H1 (cell line): ENCODE measurements at regions not wholly inside any gene's neighbourhood (a gene's known extent, or its start where the extent isn't known, plus 50 kb on each side); places are given as distances from the start of the nearest gene placed in this dataset.

Experiments used
- CTCF ChIA-PET: fragments of 300-600 bp; sonication (Branson Sonifier 250); formaldehyde crosslinking; loops from one replicate; lab custom pipeline; 2021; ENCODE audit not compliant: partially characterized antibody; lab: Charles Lee
- POLR2A ChIA-PET: fragments of 300-600 bp; sonication (Branson Sonifier 250); formaldehyde crosslinking; loops from one replicate; lab custom pipeline; 2021; ENCODE audit warnings: inconsistent platforms; ENCODE audit not compliant: partially characterized antibody; lab: Charles Lee
- DNase-seq, 2 experiments: peaks; one replicate each; pipeline versions ENCODE4 v3.0.0 to v3.0.0-alpha.2; 2010 to 2022; ENCODE audit warnings: low spot score in 2 of 2, low read depth in 1 of 2, mixed read lengths in 1 of 2
- FAIRE-seq: peaks from 2 replicates; lab custom pipeline; 2011; peaks lifted over from hg19 to GRCh38; lab: Jason Lieb, UNC
- H2AFZ ChIP-seq: 2 replicates; pipeline ENCODE4 v1.8.1; 2012; ENCODE audit warnings: low read length, inconsistent platforms
- H2AK5ac ChIP-seq: 2 replicates; pipeline ENCODE4 v1.6.1; 2013; ENCODE audit warnings: low read depth, low read length
- H2BK120ac ChIP-seq: replicated peaks from 2 replicates; pipeline ENCODE3; 2013; ENCODE audit warnings: low read depth, low read length, inconsistent platforms
- H2BK12ac ChIP-seq: 2 replicates; pipeline ENCODE4 v1.6.1; 2013; ENCODE audit warnings: low read depth, low read length
- H2BK15ac ChIP-seq: 2 replicates; pipeline ENCODE4 v1.6.1; 2013; ENCODE audit warnings: low read length
- H2BK20ac ChIP-seq: 2 replicates; pipeline ENCODE4 v1.6.1; 2013; ENCODE audit warnings: low read length
- H2BK5ac ChIP-seq: 2 replicates; pipeline ENCODE4 v1.6.1; 2013; ENCODE audit warnings: low read depth, low read length
- H3K14ac ChIP-seq: 2 replicates; pipeline ENCODE4 v1.6.1; 2013; ENCODE audit warnings: inconsistent platforms; ENCODE audit not compliant: insufficient read length
- H3K18ac ChIP-seq: 2 replicates; pipeline ENCODE4 v1.6.1; 2013; ENCODE audit warnings: low read length; ENCODE audit errors: extremely low read depth
- H3K23ac ChIP-seq: 2 replicates; pipeline ENCODE4 v1.6.1; 2013; ENCODE audit warnings: inconsistent platforms; ENCODE audit not compliant: insufficient read length
- H3K23me2 ChIP-seq: 2 replicates; pipeline ENCODE4 v1.6.1; 2013; ENCODE audit warnings: low read depth, low read length
- H3K27ac ChIP-seq: 2 replicates; pipeline ENCODE4 v1.6.1; 2011; ENCODE audit warnings: low read depth, low read length, inconsistent platforms
- H3K27me3 ChIP-seq, 4 experiments: replicated peaks in 1 of 4; 1 replicate in 1 of 4; 2 replicates in 3 of 4; pipeline versions ENCODE4 v1.6.1 to v1.8.1; 2011 to 2013; ENCODE audit warnings: low read length in 3 of 4, mild to moderate bottlenecking in 3 of 4, inconsistent platforms in 2 of 4, mixed read lengths in 2 of 4, moderate library complexity in 1 of 4; ENCODE audit not compliant: control insufficient read depth in 3 of 4, insufficient read depth in 3 of 4; ENCODE audit errors: extremely low read depth in 1 of 4
- H3K36me3 ChIP-seq, 4 experiments: 2 replicates each; pipeline versions ENCODE4 v1.6.1 to v1.8.1; 2011 to 2013; ENCODE audit warnings: mild to moderate bottlenecking in 4 of 4, low read length in 3 of 4, moderate library complexity in 2 of 4, control low read depth in 1 of 4, inconsistent platforms in 1 of 4; ENCODE audit not compliant: insufficient read depth in 4 of 4, control insufficient read depth in 2 of 4
- H3K4ac ChIP-seq: replicated peaks from 2 replicates; pipeline ENCODE3; 2013; ENCODE audit warnings: low read length, low read depth, mixed read lengths, inconsistent platforms; ENCODE audit not compliant: insufficient read length
- H3K4me1 ChIP-seq, 4 experiments: replicated peaks in 1 of 4; 1 replicate in 1 of 4; 2 replicates in 3 of 4; pipeline versions ENCODE4 v1.6.1 to v1.8.1; 2011 to 2013; ENCODE audit warnings: low read length in 3 of 4, inconsistent platforms in 2 of 4, mixed read lengths in 1 of 4; ENCODE audit not compliant: insufficient read depth in 4 of 4, control insufficient read depth in 3 of 4
- H3K4me2 ChIP-seq, 2 experiments: 2 replicates each; pipeline versions ENCODE4 v1.6.1 to v1.8.1; 2011 to 2013; ENCODE audit warnings: low read depth in 2 of 2, low read length in 2 of 2, control low read depth in 1 of 2, inconsistent platforms in 1 of 2, mild to moderate bottlenecking in 1 of 2; ENCODE audit not compliant: insufficient read depth in 1 of 2
- H3K4me3 ChIP-seq, 4 experiments: fragments of 200-600, 300-600 bp in 1 of 4; sonication (generic), shearing (Covaris generic), sonication (Bioruptor Twin) in 1 of 4; 2 replicates each; pipeline versions ENCODE4 v1.5.1 to v1.8.1; 2011 to 2016; ENCODE audit warnings: low read length in 4 of 4, low read depth in 3 of 4, control low read depth in 2 of 4, inconsistent platforms in 2 of 4, mild to moderate bottlenecking in 2 of 4, mixed read lengths in 1 of 4, moderate library complexity in 1 of 4; ENCODE audit not compliant: insufficient read depth in 2 of 4; ENCODE audit errors: extremely low read depth in 1 of 4
- H3K56ac ChIP-seq: replicated peaks from 2 replicates; pipeline ENCODE3; 2013; ENCODE audit warnings: low read depth, mild to moderate bottlenecking, mixed read lengths, low read length, inconsistent platforms; ENCODE audit not compliant: insufficient read length
- H3K79me1 ChIP-seq: 2 replicates; pipeline ENCODE4 v1.6.1; 2013; ENCODE audit warnings: low read depth, low read length, control low read depth
- H3K79me2 ChIP-seq, 2 experiments: 2 replicates each; pipeline versions ENCODE4 v1.6.1 to v1.8.1; 2012 to 2013; ENCODE audit warnings: low read length in 2 of 2, mild to moderate bottlenecking in 2 of 2, inconsistent platforms in 1 of 2; ENCODE audit not compliant: insufficient read depth in 2 of 2, control insufficient read depth in 1 of 2
- H3K9ac ChIP-seq, 4 experiments: replicated peaks in 1 of 4; 1 replicate in 1 of 4; 2 replicates in 3 of 4; pipeline versions ENCODE4 v1.6.1 to v1.8.1; 2011 to 2013; ENCODE audit warnings: low read depth in 3 of 4, low read length in 3 of 4, control low read depth in 2 of 4, mild to moderate bottlenecking in 2 of 4, moderate library complexity in 2 of 4, inconsistent platforms in 1 of 4; ENCODE audit errors: extremely low read depth in 1 of 4
- H3K9me3 ChIP-seq, 2 experiments: 2 replicates each; pipeline versions ENCODE4 v1.6.1 to v1.8.1; 2012 to 2013; ENCODE audit warnings: mild to moderate bottlenecking in 2 of 2, moderate library complexity in 2 of 2, control low read depth in 1 of 2, inconsistent platforms in 1 of 2, low read depth in 1 of 2, low read length in 1 of 2, mixed read lengths in 1 of 2; ENCODE audit not compliant: insufficient read depth in 2 of 2
- H4K20me1 ChIP-seq, 2 experiments: replicated peaks in 1 of 2; 2 replicates each; pipeline versions ENCODE3 to v1.8.1; 2011 to 2013; ENCODE audit warnings: inconsistent platforms in 2 of 2, low read length in 2 of 2, mild to moderate bottlenecking in 1 of 2; ENCODE audit not compliant: insufficient read depth in 2 of 2, control insufficient read depth in 1 of 2
- H4K5ac ChIP-seq: 2 replicates; pipeline ENCODE4 v1.6.1; 2013; ENCODE audit warnings: low read length, low read depth, mixed read lengths, inconsistent platforms; ENCODE audit not compliant: insufficient read length
- H4K8ac ChIP-seq: 2 replicates; pipeline ENCODE4 v1.8.0; 2013; ENCODE audit warnings: mild to moderate bottlenecking, moderate library complexity, low read length, inconsistent platforms; ENCODE audit not compliant: insufficient read depth; ENCODE audit errors: extremely low read depth
- H4K91ac ChIP-seq: replicated peaks from 2 replicates; pipeline ENCODE3; 2013; ENCODE audit warnings: low read length, mixed read lengths, inconsistent platforms; ENCODE audit not compliant: insufficient read length
- MAX ChIP-seq: IDR thresholded peaks from 2 replicates; pipeline ENCODE4 v1.6.1; 2012; ENCODE audit warnings: inconsistent platforms
- RAD21 ChIP-seq, 2 experiments: IDR thresholded peaks in 1 of 2; conservative IDR thresholded peaks in 1 of 2; 2 replicates each; pipeline ENCODE4 v1.6.1; 2011; ENCODE audit warnings: low read depth in 2 of 2, low read length in 2 of 2, improper control_type of control experiment in 1 of 2, inconsistent platforms in 1 of 2, mild to moderate bottlenecking in 1 of 2, moderate library complexity in 1 of 2
- WGBS, 2 experiments: shearing (Covaris generic) in 1 of 2; methylation state at CpG; one replicate each; pipeline versions ENCODE4 v1.1.6 to v1.1.7; 2013 to 2015; ENCODE audit warnings: low lambda C conversion rate in 2 of 2, mixed read lengths in 2 of 2, inconsistent platforms in 1 of 2, low coverage in 1 of 2, missing lambda C conversion rate in 1 of 2; ENCODE audit not compliant: insufficient replicate concordance in 2 of 2, insufficient coverage in 1 of 2, insufficient read length in 1 of 2; ENCODE audit errors: extremely low coverage in 1 of 2, missing lambda C conversion rate in 1 of 2; 5-methylcytosine and 5-hydroxymethylcytosine counted together

- H2AFZ ChIP-seq = peak overlapping the region; percentile 43; the same call in 1 of the 2 replicates
These were observed 54.7 kb upstream of the NT5C1B start for GRCh38 chr2:18644115-18644462.

More at GRCh38 chr2:18644115-18644462, 54.7 kb upstream of the NT5C1B start:
- Histone ChIP-seq H3K4me1 (peaks cover 0 to 8% (median 5%) of the 10 kb centered on the region in 4 experiments; a peak in 5 of 7 replicates), H2AK5ac (no peak overlapping the region), H4K8ac (no peak overlapping the region), H3K36me3 (no peaks in the 10 kb centered on the region), H2BK20ac (no peak overlapping the region), H4K91ac (no peak overlapping the region), H3K79me2 (no peaks in the 10 kb centered on the region), H3K9ac (no peak overlapping the region), H2BK12ac (no peak overlapping the region), H2BK120ac (no peak overlapping the region), H3K56ac (no peak overlapping the region), H3K23ac (no peak overlapping the region), H3K4ac (no peak overlapping the region), H3K14ac (no peak overlapping the region), H3K23me2 (0 out of 2 replicates have a peak, but pooled peaks cover 2% of the 10 kb centered on the region), H3K9me3 (no peaks in the 10 kb centered on the region), H3K27me3 (no peaks in the 10 kb centered on the region), H4K20me1 (no peaks in the 10 kb centered on the region), H3K18ac (peak overlapping the region; percentile 42; the same call in 1 of the 2 replicates), H3K79me1 (no peaks in the 10 kb centered on the region), H4K5ac (no peak overlapping the region), H2BK5ac (no peak overlapping the region), H3K4me2 (peak overlapping the region; percentile 32 to 57; a peak in 2 of 4 replicates), H3K27ac (no peak overlapping the region)
- no peak for FAIRE-seq
- 64% methylated on average over 2 of the region's 2 CpGs; no CpG with 5 or more reads in 1 of the 2 experiments for WGBS, 2 experiments
- ChIA-PET CTCF (interaction anchor here (1.0 to 1.2 kb wide), 2 partner anchors 33 to 527 kb away, joined by 3 read pairs; no protein-coding TSS in a partner anchor), POLR2A (no interaction called here)
- no peak for DNase-seq
- TF ChIP-seq MAX = peak; percentile 72
- TF ChIP-seq RAD21 (IDR thresholded peaks at IDR 0.05 in 1 of 2, conservative IDR thresholded peaks at IDR 0.05 in 1 of 2; ENCODE audit: low read depth in 2 of 2, low read length in 2 of 2) = no peak
- TF ChIP-seq, all 59 proteins: peak for 1
- Histone ChIP-seq H2BK15ac (0 out of 2 replicates have a peak overlapping the region, but pooled peaks have one; percentile 1), H3K4me3 (peak overlapping the region in 1 of 4 experiments; percentile 20; a peak in 1 of 8 replicates)
